ENCODE measurements at regions not wholly inside any gene's neighbourhood (a gene's known extent, or its start where the extent isn't known, plus 50 kb on each side); places are given as distances from the start of the nearest gene placed in this dataset.

- Histone ChIP-seq H3K27ac (no peak overlapping the region), H3K4me3 (no peak overlapping the region)
- no peak for DNase-seq (ENCODE audit: low spot score)
- TF ChIP-seq CTCF (IDR thresholded peaks at IDR 0.05): no peak
Measured at GRCh38 chr15:60093273-60094067, 89.4 kb downstream of the FOXB1 start.

- DNase-seq (ENCODE audit: low spot score): no peak
- no peak for TF ChIP-seq CTCF (IDR thresholded peaks at IDR 0.05)
- Histone ChIP-seq H3K27ac (no peak overlapping the region), H3K4me3 (no peak overlapping the region)
Measured at GRCh38 chr15:60095711-60096110, 91.6 kb downstream of the FOXB1 start.

- no peak overlapping the region for H3K27ac ChIP-seq
- no peak for TF ChIP-seq CTCF (IDR thresholded peaks at IDR 0.05)
- DNase-seq (ENCODE audit: low spot score): no peak
- H3K4me3 ChIP-seq: no peak overlapping the region
Measured at GRCh38 chr15:60096157-60096556, 92.0 kb downstream of the FOXB1 start.

GRCh38 chr15:60101416-60101815 is 97.3 kb downstream of the FOXB1 start:
- no peak for DNase-seq (ENCODE audit: low spot score)
- TF ChIP-seq CTCF (IDR thresholded peaks at IDR 0.05): no peak
- H3K27ac ChIP-seq: no peak overlapping the region
- no peak overlapping the region for H3K4me3 ChIP-seq

- no peak for DNase-seq (ENCODE audit: low spot score)
- no peak for TF ChIP-seq CTCF (IDR thresholded peaks at IDR 0.05)
- H3K27ac ChIP-seq: no peak overlapping the region
- H3K4me3 ChIP-seq: no peak overlapping the region
Measured at GRCh38 chr15:60102748-60103147, 98.6 kb downstream of the FOXB1 start.

GRCh38 chr15:60110909-60111308 is 106.8 kb downstream of the FOXB1 start:
- no peak for DNase-seq (ENCODE audit: low spot score)
- no peak for TF ChIP-seq CTCF (IDR thresholded peaks at IDR 0.05)
- Histone ChIP-seq H3K4me3 (no peak overlapping the region), H3K27ac (no peak overlapping the region)
